ENCODE measurements at regions not wholly inside any gene's neighbourhood (a gene's known extent, or its start where the extent isn't known, plus 50 kb on each side); places are given as distances from the start of the nearest gene placed in this dataset.

GRCh38 chr2:15107137-15107536 lies 454.0 kb downstream of the NBAS start:
- H3K27me3 ChIP-seq (ENCODE audit: control insufficient read depth in 3 of 3, insufficient read depth in 3 of 3, low read length in 3 of 3): no peaks in the 10 kb centered on the region
- WGBS, 3 donors: 63 to 65% (median 65%) methylated on average over 1 of the region's 1 CpG
- no peaks in the 10 kb centered on the region for H3K4me1 ChIP-seq (ENCODE audit: control insufficient read depth in 3 of 3, insufficient read depth in 2 of 3, low read depth in 1 of 3, low read length in 2 of 3)
- H3K27ac ChIP-seq (ENCODE audit: low read depth in 1 of 3, low read length in 2 of 3): no peak overlapping the region
- no peak for DNase-seq
- H3K9me3 ChIP-seq (ENCODE audit: control insufficient read depth in 2 of 2, insufficient read depth in 1 of 2, low read depth in 1 of 2, low read length in 1 of 2): peaks cover 0 to 5% of the 10 kb centered on the region in 2 donors
- no peak overlapping the region for H3K4me3 ChIP-seq (ENCODE audit: low read depth in 1 of 3, low read length in 3 of 3)
- no peaks in the 10 kb centered on the region for H3K36me3 ChIP-seq (ENCODE audit: control insufficient read depth in 3 of 3, insufficient read depth in 2 of 3, low read depth in 1 of 3, low read length in 3 of 3)
- no peak for FAIRE-seq

- DNase-seq (no peak), FAIRE-seq (peak; percentile 47)
- Histone ChIP-seq H3K4me3 (ENCODE audit: low read depth in 1 of 3, low read length in 3 of 3) (no peak overlapping the region), H3K4me1 (ENCODE audit: control insufficient read depth in 3 of 3, insufficient read depth in 2 of 3, low read depth in 1 of 3, low read length in 2 of 3) (no peaks in the 10 kb centered on the region), H3K36me3 (ENCODE audit: control insufficient read depth in 3 of 3, insufficient read depth in 2 of 3, low read depth in 1 of 3, low read length in 3 of 3) (no peaks in the 10 kb centered on the region), H3K27ac (ENCODE audit: low read depth in 1 of 3, low read length in 2 of 3) (no peak overlapping the region), H3K27me3 (ENCODE audit: control insufficient read depth in 3 of 3, insufficient read depth in 3 of 3, low read length in 3 of 3) (no peaks in the 10 kb centered on the region), H3K9me3 (ENCODE audit: control insufficient read depth in 2 of 2, insufficient read depth in 1 of 2, low read depth in 1 of 2, low read length in 1 of 2) (peaks cover 0 to 12% of the 10 kb centered on the region in 2 donors)
- WGBS, 3 donors: 90 to 93% (median 91%) methylated on average over 1 of the region's 1 CpG
Observed at GRCh38 chr2:15111718-15112117, 449.4 kb downstream of the NBAS start.

GRCh38 chr2:15112216-15112615 lies 448.9 kb downstream of the NBAS start:
- H3K36me3 ChIP-seq (ENCODE audit: control insufficient read depth in 3 of 3, insufficient read depth in 2 of 3, low read depth in 1 of 3, low read length in 3 of 3): no peaks in the 10 kb centered on the region
- no peak overlapping the region for H3K27ac ChIP-seq (ENCODE audit: low read depth in 1 of 3, low read length in 2 of 3)
- DNase-seq (peak in 1 of 2 donors; percentile 22), FAIRE-seq (no peak)
- no peaks in the 10 kb centered on the region for H3K27me3 ChIP-seq (ENCODE audit: control insufficient read depth in 3 of 3, insufficient read depth in 3 of 3, low read length in 3 of 3)
- 83 to 95% (median 91%) methylated on average over 1 of the region's 1 CpG for WGBS, 3 donors
- no peaks in the 10 kb centered on the region for H3K4me1 ChIP-seq (ENCODE audit: control insufficient read depth in 3 of 3, insufficient read depth in 2 of 3, low read depth in 1 of 3, low read length in 2 of 3)
- H3K4me3 ChIP-seq (ENCODE audit: low read depth in 1 of 3, low read length in 3 of 3): no peak overlapping the region
- peaks cover 0 to 15% of the 10 kb centered on the region in 2 donors for H3K9me3 ChIP-seq (ENCODE audit: control insufficient read depth in 2 of 2, insufficient read depth in 1 of 2, low read depth in 1 of 2, low read length in 1 of 2)

- Histone ChIP-seq H3K4me3 (ENCODE audit: low read depth in 1 of 3, low read length in 3 of 3) (no peak overlapping the region), H3K27ac (ENCODE audit: low read depth in 1 of 3, low read length in 2 of 3) (no peak overlapping the region), H3K36me3 (ENCODE audit: control insufficient read depth in 3 of 3, insufficient read depth in 2 of 3, low read depth in 1 of 3, low read length in 3 of 3) (no peaks in the 10 kb centered on the region), H3K27me3 (ENCODE audit: control insufficient read depth in 3 of 3, insufficient read depth in 3 of 3, low read length in 3 of 3) (no peaks in the 10 kb centered on the region), H3K9me3 (ENCODE audit: control insufficient read depth in 2 of 2, insufficient read depth in 1 of 2, low read depth in 1 of 2, low read length in 1 of 2) (peaks cover 0 to 15% of the 10 kb centered on the region in 2 donors), H3K4me1 (ENCODE audit: control insufficient read depth in 3 of 3, insufficient read depth in 2 of 3, low read depth in 1 of 3, low read length in 2 of 3) (no peaks in the 10 kb centered on the region)
- no peak for FAIRE-seq
- no peak for DNase-seq
Observed at GRCh38 chr2:15115776-15116175, 445.4 kb downstream of the NBAS start.

- no peak for FAIRE-seq
Observed at GRCh38 chr2:15116830-15117229, 444.3 kb downstream of the NBAS start.

More at GRCh38 chr2:15116830-15117229, 444.3 kb downstream of the NBAS start:
- Histone ChIP-seq H3K36me3 (ENCODE audit: control insufficient read depth in 3 of 3, insufficient read depth in 2 of 3, low read depth in 1 of 3, low read length in 3 of 3) (no peaks in the 10 kb centered on the region), H3K27me3 (ENCODE audit: control insufficient read depth in 3 of 3, insufficient read depth in 3 of 3, low read length in 3 of 3) (no peaks in the 10 kb centered on the region), H3K4me1 (ENCODE audit: control insufficient read depth in 3 of 3, insufficient read depth in 2 of 3, low read depth in 1 of 3, low read length in 2 of 3) (no peaks in the 10 kb centered on the region), H3K27ac (ENCODE audit: low read depth in 1 of 3, low read length in 2 of 3) (no peak overlapping the region), H3K9me3 (ENCODE audit: control insufficient read depth in 2 of 2, insufficient read depth in 1 of 2, low read depth in 1 of 2, low read length in 1 of 2) (peaks cover 0 to 10% of the 10 kb centered on the region in 2 donors), H3K4me3 (ENCODE audit: low read depth in 1 of 3, low read length in 3 of 3) (no peak overlapping the region)
- WGBS, 3 donors: 83 to 94% (median 93%) methylated on average over 6 of the region's 6 CpGs
- no peak for DNase-seq

All from small intestine (tissue), 7 donors.